Activated CD4-positive, alpha-beta T cell treated with anti-CD3 and anti-CD28 coated beads, Interleukin-2, Interleukin-6, amounts not matched to agents 100 ng/mL and 50 ng/mL, durations not matched to agents 16 hours and 8 hours (primary cell): ENCODE measurements at regions not wholly inside any gene's neighbourhood (a gene's known extent, or its start where the extent isn't known, plus 50 kb on each side); places are given as distances from the start of the nearest gene placed in this dataset.

ENCODE experiments used
- DNase-seq: peaks from one replicate; pipeline ENCODE4 v3.0.0-alpha.2; 2020

- DNase-seq: no peak
Observed at GRCh38 chr13:42722883-42723539, 58.4 kb upstream of the FAM216B start.

GRCh38 chr13:42728507-42729180 is 52.7 kb upstream of the FAM216B start:
- no peak for DNase-seq

DNA sequence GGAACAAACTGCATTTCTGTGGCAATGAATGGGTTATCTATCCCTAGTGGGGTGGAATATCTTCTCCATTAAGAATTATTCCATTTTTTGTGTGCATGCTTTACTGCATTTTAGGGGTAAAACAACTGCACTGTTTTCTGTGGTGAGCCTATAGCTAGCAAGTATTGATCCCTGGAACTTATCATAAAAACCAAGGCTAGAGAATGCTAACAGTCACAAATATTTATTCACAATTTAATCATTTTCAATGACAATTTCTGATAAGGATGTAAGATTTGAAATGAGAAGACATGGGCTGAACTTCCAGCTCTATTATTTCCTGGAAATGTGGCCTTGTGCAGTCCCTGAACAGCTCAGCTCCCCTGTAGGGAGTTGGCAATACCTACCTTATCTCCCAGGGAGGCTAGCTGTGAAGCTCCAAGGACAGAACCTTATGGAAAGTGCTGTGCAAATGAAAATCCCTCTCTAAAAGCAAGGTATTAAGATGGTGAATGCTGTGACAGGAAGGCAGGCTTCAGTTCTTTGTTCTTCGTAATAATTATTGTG is 51.5 kb upstream of the FAM216B start:
- no peak for DNase-seq
